SU-DHL-6 (cell line): ENCODE measurements at regions not wholly inside any gene's neighbourhood (a gene's known extent, or its start where the extent isn't known, plus 50 kb on each side); places are given as distances from the start of the nearest gene placed in this dataset.

Source experiments
- CTCF ChIP-seq: fragments of 200-600 bp; sonication (generic); IDR thresholded peaks from one replicate; pipeline ENCODE4 v1.5.1; 2017; ENCODE audit warnings: antibody characterized with exemption, mild to moderate bottlenecking, low read length, moderate library complexity; ENCODE audit not compliant: insufficient read depth, poor library complexity, severe bottlenecking
- EZH2phosphoT487 ChIP-seq: fragments of 200-600 bp; sonication (generic), shearing (Covaris generic); conservative IDR thresholded peaks from 2 replicates; pipeline ENCODE4 v1.6.1; 2018; ENCODE audit warnings: mild to moderate bottlenecking, antibody characterized with exemption, low read length, moderate library complexity, mixed read lengths

GRCh38 chr3:87044846-87045245, 53.9 kb upstream of the VGLL3 start:
- TF ChIP-seq CTCF (no peak), EZH2phosphoT487 (no peak)
